ENCODE measurements at regions not wholly inside any gene's neighbourhood (a gene's known extent, or its start where the extent isn't known, plus 50 kb on each side); places are given as distances from the start of the nearest gene placed in this dataset.

DNA sequence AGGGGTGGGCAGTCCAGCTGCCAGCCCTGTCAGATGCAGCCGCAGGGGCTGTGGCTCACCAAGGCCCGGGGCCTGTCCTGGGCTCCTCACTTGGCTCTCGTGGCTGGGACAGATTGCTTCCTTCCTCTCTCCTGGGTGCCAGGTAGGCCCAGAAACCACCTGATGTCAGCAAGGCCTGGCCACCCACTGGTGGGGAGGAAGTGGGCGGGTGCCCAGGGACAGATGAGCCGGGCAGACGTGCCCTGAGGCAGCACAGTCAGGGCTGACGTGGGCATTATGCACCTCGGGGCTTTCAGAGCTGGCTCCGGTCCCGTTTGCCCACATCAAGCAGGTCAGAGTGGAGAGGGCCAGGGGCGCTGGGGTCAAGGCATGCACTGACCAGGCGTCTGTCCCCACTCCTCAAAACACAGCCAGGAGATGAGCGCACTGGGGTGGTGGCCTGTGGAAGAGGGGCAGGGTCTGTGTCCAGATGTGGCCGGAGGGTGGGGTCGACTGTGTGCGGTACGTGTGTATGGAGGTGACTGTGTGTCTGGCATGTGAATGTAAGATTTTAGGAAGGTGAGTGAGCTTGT lies 133.2 kb upstream of the PTPN1 start:
- TF ChIP-seq, protein P1, sequence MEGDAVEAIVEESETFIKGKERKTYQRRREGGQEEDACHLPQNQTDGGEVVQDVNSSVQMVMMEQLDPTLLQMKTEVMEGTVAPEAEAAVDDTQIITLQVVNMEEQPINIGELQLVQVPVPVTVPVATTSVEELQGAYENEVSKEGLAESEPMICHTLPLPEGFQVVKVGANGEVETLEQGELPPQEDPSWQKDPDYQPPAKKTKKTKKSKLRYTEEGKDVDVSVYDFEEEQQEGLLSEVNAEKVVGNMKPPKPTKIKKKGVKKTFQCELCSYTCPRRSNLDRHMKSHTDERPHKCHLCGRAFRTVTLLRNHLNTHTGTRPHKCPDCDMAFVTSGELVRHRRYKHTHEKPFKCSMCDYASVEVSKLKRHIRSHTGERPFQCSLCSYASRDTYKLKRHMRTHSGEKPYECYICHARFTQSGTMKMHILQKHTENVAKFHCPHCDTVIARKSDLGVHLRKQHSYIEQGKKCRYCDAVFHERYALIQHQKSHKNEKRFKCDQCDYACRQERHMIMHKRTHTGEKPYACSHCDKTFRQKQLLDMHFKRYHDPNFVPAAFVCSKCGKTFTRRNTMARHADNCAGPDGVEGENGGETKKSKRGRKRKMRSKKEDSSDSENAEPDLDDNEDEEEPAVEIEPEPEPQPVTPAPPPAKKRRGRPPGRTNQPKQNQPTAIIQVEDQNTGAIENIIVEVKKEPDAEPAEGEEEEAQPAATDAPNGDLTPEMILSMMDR (IDR thresholded peaks at IDR 0.05), result no peak
- no peak for TF ChIP-seq POLR2A (IDR thresholded peaks at IDR 0.05)

Data from adrenal gland (tissue), 5 donors.